ENCODE measurements at regions not wholly inside any gene's neighbourhood (a gene's known extent, or its start where the extent isn't known, plus 50 kb on each side); places are given as distances from the start of the nearest gene placed in this dataset.

DNA sequence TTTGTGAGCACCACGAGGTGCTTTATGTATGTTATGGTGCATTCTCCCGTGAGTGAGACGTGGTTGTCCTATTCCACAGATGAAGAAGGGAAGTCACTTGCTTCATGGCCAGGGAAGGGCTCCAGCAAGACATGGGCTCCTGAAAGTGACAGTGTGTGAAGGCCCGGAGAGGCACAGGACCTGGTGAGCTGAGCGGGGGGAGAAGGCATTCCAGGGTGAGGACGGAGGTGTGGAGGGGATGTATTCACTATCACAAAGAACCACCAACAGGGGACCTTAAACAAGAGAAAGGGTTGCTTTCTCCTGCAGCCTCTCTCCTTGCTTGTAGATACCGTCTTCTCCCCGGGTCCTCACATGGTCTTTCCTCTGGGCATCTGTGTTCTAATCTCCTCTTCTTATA lies 139.1 kb downstream of the FBLN2 start:
- DNase-seq = no peak

All from NCI-H345 (cell line).